ENCODE measurements at regions not wholly inside any gene's neighbourhood (a gene's known extent, or its start where the extent isn't known, plus 50 kb on each side); places are given as distances from the start of the nearest gene placed in this dataset.
A peak's percentile ranks its signal among the peaks of the same experiment; 100 is the strongest.

- Mint-ChIP-seq H3K36me3 (no peaks in the 10 kb centered on the region), H3K4me1 (peaks cover 0 to 6% (median 0%) of the 10 kb centered on the region in 4 donors), H3K27me3 (peaks cover 0 to 3% (median 0%) of the 10 kb centered on the region in 5 donors), H3K27ac (no peak overlapping the region), H3K9me3 (peaks cover 0 to 2% (median 0%) of the 10 kb centered on the region in 9 donors), H3K4me3 (peak overlapping the region in 2 of 10 donors; percentile 51 to 56)
- DNase-seq (no peak), ATAC-seq (no peak)
- POLR2A ChIA-PET, result no interaction called here
Measured at GRCh38 chr5:125199968-125200865, 453.8 kb upstream of the ZNF608 start.

- H3K27me3 Mint-ChIP-seq, result peaks cover 0 to 3% (median 0%) of the 10 kb centered on the region in 5 donors
- H3K9me3 Mint-ChIP-seq, result peaks cover 0 to 5% (median 0%) of the 10 kb centered on the region in 9 donors
- peaks cover 0 to 7% (median 3%) of the 10 kb centered on the region in 4 donors for H3K4me1 Mint-ChIP-seq
- no peak for DNase-seq
- no peak overlapping the region for H3K27ac Mint-ChIP-seq
- POLR2A ChIA-PET, result no interaction called here
- no peaks in the 10 kb centered on the region for H3K36me3 Mint-ChIP-seq
- peak overlapping the region in 1 of 10 donors; percentile 56 for H3K4me3 Mint-ChIP-seq
- no peak for ATAC-seq
Measured at GRCh38 chr5:125200866-125201373, 454.5 kb upstream of the ZNF608 start.

GRCh38 chr5:125201446-125202052 is 455.1 kb upstream of the ZNF608 start:
- POLR2A ChIA-PET, result no interaction called here
- DNase-seq (no peak), ATAC-seq (no peak)
- peaks cover 0 to 3% (median 0%) of the 10 kb centered on the region in 5 donors for H3K27me3 Mint-ChIP-seq
- H3K4me3 Mint-ChIP-seq, result no peak overlapping the region
- H3K27ac Mint-ChIP-seq, result no peak overlapping the region
- H3K4me1 Mint-ChIP-seq, result peaks cover 0 to 12% (median 3%) of the 10 kb centered on the region in 4 donors
- peaks cover 0 to 5% (median 0%) of the 10 kb centered on the region in 9 donors for H3K9me3 Mint-ChIP-seq
- H3K36me3 Mint-ChIP-seq, result no peaks in the 10 kb centered on the region

GRCh38 chr5:125202353-125202752 is 455.9 kb upstream of the ZNF608 start:
- H3K36me3 Mint-ChIP-seq, result no peaks in the 10 kb centered on the region
- peaks cover 0 to 8% (median 0%) of the 10 kb centered on the region in 5 donors for H3K27me3 Mint-ChIP-seq
- POLR2A ChIA-PET, result no interaction called here
- DNase-seq (no peak), ATAC-seq (no peak)
- H3K4me3 Mint-ChIP-seq, result no peak overlapping the region
- peaks cover 0 to 5% (median 0%) of the 10 kb centered on the region in 9 donors for H3K9me3 Mint-ChIP-seq
- no peak overlapping the region for H3K27ac Mint-ChIP-seq
- H3K4me1 Mint-ChIP-seq, result peaks cover 0 to 12% (median 3%) of the 10 kb centered on the region in 4 donors

GRCh38 chr5:125202871-125203438 is 456.5 kb upstream of the ZNF608 start:
- Mint-ChIP-seq H3K4me1 (peaks cover 0 to 12% (median 3%) of the 10 kb centered on the region in 4 donors), H3K4me3 (no peak overlapping the region), H3K27me3 (peaks cover 0 to 8% (median 0%) of the 10 kb centered on the region in 5 donors), H3K36me3 (no peaks in the 10 kb centered on the region), H3K27ac (peak overlapping the region in 1 of 10 donors; percentile 9), H3K9me3 (peaks cover 0 to 5% (median 0%) of the 10 kb centered on the region in 9 donors)
- ATAC-seq (no peak), DNase-seq (no peak)
- POLR2A ChIA-PET, result no interaction called here

DNA sequence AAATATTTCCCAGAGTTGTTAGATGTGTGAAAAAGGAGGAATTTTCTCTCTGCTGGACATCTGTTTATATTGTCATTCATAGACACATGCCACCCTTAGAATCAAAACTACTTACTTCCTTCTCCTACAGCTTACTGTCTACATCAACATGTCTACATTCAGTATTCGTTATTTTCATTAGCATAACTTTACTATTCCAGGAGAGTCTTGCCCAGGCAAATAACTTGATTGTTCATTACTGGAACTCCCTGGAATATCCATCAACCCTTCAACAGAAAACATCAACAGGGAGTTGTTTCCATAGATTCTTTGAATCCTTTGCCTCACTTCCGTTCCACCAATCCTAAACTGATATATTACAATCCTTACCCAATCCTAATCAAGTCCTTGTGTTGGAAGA is 457.5 kb upstream of the ZNF608 start:
- ATAC-seq (no peak), DNase-seq (no peak)
- Mint-ChIP-seq H3K4me1 (peaks cover 0 to 12% (median 3%) of the 10 kb centered on the region in 4 donors), H3K27me3 (peaks cover 0 to 8% (median 0%) of the 10 kb centered on the region in 5 donors), H3K36me3 (no peaks in the 10 kb centered on the region), H3K4me3 (no peak overlapping the region), H3K9me3 (peaks cover 0 to 5% (median 0%) of the 10 kb centered on the region in 9 donors), H3K27ac (no peak overlapping the region)
- POLR2A ChIA-PET, result no interaction called here

- no peak for DNase-seq
- ATAC-seq, result no peak
- POLR2A ChIA-PET, result no interaction called here
Measured at GRCh38 chr5:125205601-125206225, 459.3 kb upstream of the ZNF608 start.

DNA sequence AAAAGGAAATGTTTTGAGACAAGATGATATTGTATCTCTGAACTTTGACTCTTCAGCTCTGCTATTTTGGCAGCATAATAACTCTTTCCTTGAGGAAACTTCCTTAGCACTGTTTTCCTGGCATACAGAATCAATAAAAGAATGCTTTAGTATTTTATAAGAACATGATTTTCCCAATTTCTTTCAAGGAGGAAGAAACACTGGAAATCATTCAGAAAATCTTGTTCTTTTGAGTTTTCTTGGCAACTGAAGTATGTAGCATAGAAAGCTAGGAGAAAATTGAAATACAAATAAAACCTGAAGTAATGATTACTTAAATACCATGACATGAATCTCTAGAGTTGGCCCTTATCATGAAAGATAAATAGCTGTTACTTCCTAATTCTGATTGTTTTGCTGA is 461.4 kb upstream of the ZNF608 start:
- no peak overlapping the region for H3K4me3 Mint-ChIP-seq
- no peak overlapping the region for H3K27ac Mint-ChIP-seq
- H3K9me3 Mint-ChIP-seq, result peaks cover 0 to 3% (median 0%) of the 10 kb centered on the region in 9 donors
- DNase-seq, result no peak
- POLR2A ChIA-PET, result no interaction called here
- peaks cover 0 to 5% (median 0%) of the 10 kb centered on the region in 5 donors for H3K27me3 Mint-ChIP-seq
- no peaks in the 10 kb centered on the region for H3K36me3 Mint-ChIP-seq
- H3K4me1 Mint-ChIP-seq, result peaks cover 0 to 12% (median 0%) of the 10 kb centered on the region in 4 donors
- ATAC-seq, result no peak

More at GRCh38 chr5:125205601-125206225, 459.3 kb upstream of the ZNF608 start:
- Mint-ChIP-seq H3K27me3 (peaks cover 0 to 8% (median 0%) of the 10 kb centered on the region in 5 donors), H3K36me3 (no peaks in the 10 kb centered on the region), H3K4me3 (no peak overlapping the region), H3K9me3 (peaks cover 0 to 3% (median 0%) of the 10 kb centered on the region in 9 donors), H3K27ac (peak overlapping the region in 1 of 10 donors; percentile 2), H3K4me1 (peaks cover 0 to 12% (median under 1%) of the 10 kb centered on the region in 4 donors)

DNA sequence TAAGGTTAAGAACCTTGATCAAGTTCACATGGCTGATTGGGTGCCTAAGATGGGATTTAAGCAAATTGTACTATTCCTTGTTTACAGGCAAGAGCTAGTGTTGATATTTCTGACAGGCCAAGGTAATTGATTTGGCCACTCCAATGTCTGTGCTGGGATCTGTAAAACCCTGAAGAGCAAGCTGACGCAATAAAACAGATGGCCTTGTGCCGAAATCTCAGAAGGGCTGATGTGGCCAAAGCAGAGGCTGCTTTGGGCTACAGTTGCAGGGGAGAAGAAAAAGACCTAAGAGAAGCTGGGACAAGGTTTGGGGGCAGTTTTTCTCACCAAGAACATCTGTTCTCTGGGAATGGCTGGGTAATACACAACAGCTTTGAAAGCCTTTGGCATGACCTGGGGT is 463.2 kb upstream of the ZNF608 start:
- Mint-ChIP-seq H3K36me3 (no peaks in the 10 kb centered on the region), H3K9me3 (peaks cover 0 to 3% (median 0%) of the 10 kb centered on the region in 9 donors), H3K4me3 (no peak overlapping the region), H3K4me1 (peaks cover 0 to 12% (median 0%) of the 10 kb centered on the region in 4 donors), H3K27ac (no peak overlapping the region), H3K27me3 (peaks cover 0 to 5% (median 0%) of the 10 kb centered on the region in 5 donors)
- DNase-seq (no peak), ATAC-seq (no peak)
- POLR2A ChIA-PET, result no interaction called here

DNA sequence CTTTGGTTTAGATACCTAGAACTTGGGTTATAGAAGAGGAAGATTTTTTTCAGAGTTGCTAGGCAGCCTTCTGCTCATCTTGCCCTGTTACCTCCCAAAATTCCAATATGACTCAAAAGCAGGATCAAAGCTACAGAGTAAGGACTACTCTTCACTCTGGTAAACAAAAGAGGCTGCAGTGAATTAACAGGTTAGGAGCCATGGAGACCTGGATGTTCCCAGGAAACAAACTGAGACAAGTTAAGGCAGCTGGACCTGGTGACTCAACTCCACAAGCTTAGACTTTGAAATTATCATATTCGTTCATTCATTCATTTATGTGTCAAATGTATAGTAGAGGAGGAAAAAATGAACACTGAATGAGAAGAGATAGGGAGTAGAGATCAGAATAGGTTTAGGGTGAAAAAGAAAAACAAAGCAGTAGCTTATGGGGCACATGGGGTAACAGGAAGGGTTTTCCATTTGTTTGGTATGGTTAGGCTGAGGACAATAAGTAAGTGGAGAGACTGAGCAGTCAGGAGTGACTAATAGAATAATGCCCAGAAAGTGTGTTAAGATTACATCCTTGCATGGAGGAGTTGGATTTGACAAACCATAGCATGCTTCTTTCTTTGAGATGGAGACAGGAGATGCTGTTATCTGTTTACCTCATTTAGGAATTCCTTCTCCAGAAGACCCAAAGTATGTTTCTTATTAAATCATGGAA is 464.0 kb upstream of the ZNF608 start:
- ATAC-seq, result no peak
- no peak overlapping the region for H3K27ac Mint-ChIP-seq
- no peaks in the 10 kb centered on the region for H3K36me3 Mint-ChIP-seq
- POLR2A ChIA-PET, result no interaction called here
- no peak overlapping the region for H3K4me3 Mint-ChIP-seq
- no peak for DNase-seq
- peaks cover 0 to 10% (median 0%) of the 10 kb centered on the region in 4 donors for H3K4me1 Mint-ChIP-seq
- H3K27me3 Mint-ChIP-seq, result peaks cover 0 to 5% (median 0%) of the 10 kb centered on the region in 5 donors
- H3K9me3 Mint-ChIP-seq, result peaks cover 0 to 2% (median 0%) of the 10 kb centered on the region in 9 donors

GRCh38 chr5:125214080-125214479 is 467.6 kb upstream of the ZNF608 start:
- no peaks in the 10 kb centered on the region for H3K36me3 Mint-ChIP-seq
- no peak overlapping the region for H3K27ac Mint-ChIP-seq
- H3K9me3 Mint-ChIP-seq, result peaks cover 0 to 29% (median 5%) of the 10 kb centered on the region in 9 donors
- H3K4me3 Mint-ChIP-seq, result no peak overlapping the region
- no peaks in the 10 kb centered on the region for H3K27me3 Mint-ChIP-seq
- DNase-seq (no peak), ATAC-seq (no peak)
- H3K4me1 Mint-ChIP-seq, result no peaks in the 10 kb centered on the region
- POLR2A ChIA-PET, result no interaction called here

GRCh38 chr5:125215593-125215992 is 469.2 kb upstream of the ZNF608 start:
- Mint-ChIP-seq H3K4me1 (no peaks in the 10 kb centered on the region), H3K36me3 (no peaks in the 10 kb centered on the region), H3K27ac (no peak overlapping the region), H3K27me3 (no peaks in the 10 kb centered on the region), H3K9me3 (peaks cover 0 to 29% (median 6%) of the 10 kb centered on the region in 9 donors), H3K4me3 (no peak overlapping the region)
- ATAC-seq (no peak), DNase-seq (no peak)
- POLR2A ChIA-PET, result no interaction called here
